Transverse colon (tissue), 4 donors: ENCODE measurements at regions not wholly inside any gene's neighbourhood (a gene's known extent, or its start where the extent isn't known, plus 50 kb on each side); places are given as distances from the start of the nearest gene placed in this dataset.

Experiments used
- DNase-seq: peaks from one replicate; pipeline ENCODE4 v3.0.0-alpha.2; 2019
- H3K27ac ChIP-seq, 4 donors: fragments of 200-600 bp; sonication (generic); 2 replicates each; pipeline ENCODE4 v1.5.1; 2016 to 2018; ENCODE audit warnings: inconsistent platforms in 4 of 4
- H3K27me3 ChIP-seq: fragments of 200-600 bp; sonication (generic); 2 replicates; pipeline ENCODE4 v1.5.1; 2017; ENCODE audit warnings: inconsistent platforms
- H3K36me3 ChIP-seq, 4 donors: fragments of 200-600 bp; sonication (generic); 2 replicates each; pipeline ENCODE4 v1.5.1; 2017 to 2019; ENCODE audit warnings: inconsistent platforms in 4 of 4
- H3K4me1 ChIP-seq, 4 donors: fragments of 200-600 bp; sonication (generic); 2 replicates each; pipeline ENCODE4 v1.5.1; 2017 to 2020; ENCODE audit warnings: inconsistent platforms in 4 of 4
- H3K4me3 ChIP-seq, 4 donors: fragments of 200-600 bp; sonication (generic); 1 replicate in 1 of 4; 2 replicates in 3 of 4; pipeline versions ENCODE4 v1.5.1 to v1.6.1; 2017 to 2019; ENCODE audit warnings: inconsistent platforms in 4 of 4
- H3K9me3 ChIP-seq, 2 donors: fragments of 200-600 bp; sonication (generic); 2 replicates each; pipeline ENCODE4 v1.5.1; 2017 to 2019; ENCODE audit warnings: inconsistent platforms in 2 of 2
- EP300 ChIP-seq: sonication (generic); formaldehyde crosslinking; IDR thresholded peaks from one replicate; pipeline ENCODE4 v1.6.1; 2017; ENCODE audit warnings: antibody characterized with exemption, low read depth
- POLR2A ChIP-seq: fragments of 450-650 bp; IDR thresholded peaks from one replicate; pipeline ENCODE4 v1.6.1; 2016; ENCODE audit warnings: antibody characterized with exemption, mild to moderate bottlenecking, moderate library complexity
- POLR2AphosphoS5 ChIP-seq, 3 donors: sonication (generic); formaldehyde crosslinking; IDR thresholded peaks; one replicate each; pipeline ENCODE4 v1.6.1; 2016; ENCODE audit warnings: antibody characterized with exemption in 3 of 3
- WGBS, 2 donors: methylation state at CpG; one replicate each; pipeline ENCODE4 v1.1.5; 2018; ENCODE audit warnings: low coverage in 1 of 2; 5-methylcytosine and 5-hydroxymethylcytosine counted together
- in situ Hi-C, 4 donors: fragments of 200-750 bp; cut with MboI; loops; one replicate each; pipeline versions ENCODE4 v1.15.0 to v1.15.1; 2017; ENCODE audit warnings: low sequenced_read_pairs in 3 of 4, low pct_ligation_motif_present in 1 of 4, low pct_unique_long_range_greater_than_20kb in 1 of 4
- intact Hi-C: fragments of 100-400 bp; cut with DNase I; formaldehyde crosslinking; loops from one replicate; pipeline ENCODE4 v1.15.1; 2023; ENCODE audit warnings: low total_unique reads
- TF ChIP-seq, protein P1 (sequence below), 5 experiments: fragments of 200-600 bp in 3 of 5; fragments of 450-650 bp in 2 of 5; sonication (generic) in 3 of 5; IDR thresholded peaks; 1 replicate in 2 of 5; 2 replicates in 3 of 5; pipeline ENCODE4 v1.5.1; 2016 to 2017; ENCODE audit warnings: antibody characterized with exemption in 5 of 5, inconsistent platforms in 3 of 5, mild to moderate bottlenecking in 2 of 5, moderate library complexity in 1 of 5

DNA sequence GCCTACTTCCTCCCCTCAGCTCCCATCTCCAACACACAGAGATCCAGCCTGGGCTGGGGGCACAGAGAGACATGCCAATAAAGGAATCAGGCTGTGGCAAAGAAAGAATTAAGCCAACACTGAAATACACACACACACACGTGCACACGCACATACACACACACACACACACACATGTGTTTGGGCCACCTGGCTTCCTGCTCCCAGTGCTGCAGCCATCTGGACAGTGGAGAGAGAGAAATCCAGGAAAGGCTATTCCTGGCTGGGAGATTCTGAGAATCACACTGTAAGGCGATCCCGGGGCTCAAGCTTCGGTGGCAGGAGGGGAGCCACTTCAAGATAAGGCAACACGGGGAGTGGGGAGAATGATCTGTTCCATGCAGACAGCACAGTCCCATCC, 72.4 kb downstream of the NOG start:
- WGBS, 2 donors: 10 to 45% methylated on average over 2 to 6 of the region's 6 CpGs
- no peaks in the 10 kb centered on the region for H3K36me3 ChIP-seq
- intact Hi-C loops (no loop called here), in situ Hi-C loops (no loop called here)
- no peak for DNase-seq
- H3K27ac ChIP-seq: no peak overlapping the region
- no peaks in the 10 kb centered on the region for H3K9me3 ChIP-seq
- H3K4me3 ChIP-seq: no peak overlapping the region
- TF ChIP-seq POLR2A: no peak
- TF ChIP-seq, protein P1, sequence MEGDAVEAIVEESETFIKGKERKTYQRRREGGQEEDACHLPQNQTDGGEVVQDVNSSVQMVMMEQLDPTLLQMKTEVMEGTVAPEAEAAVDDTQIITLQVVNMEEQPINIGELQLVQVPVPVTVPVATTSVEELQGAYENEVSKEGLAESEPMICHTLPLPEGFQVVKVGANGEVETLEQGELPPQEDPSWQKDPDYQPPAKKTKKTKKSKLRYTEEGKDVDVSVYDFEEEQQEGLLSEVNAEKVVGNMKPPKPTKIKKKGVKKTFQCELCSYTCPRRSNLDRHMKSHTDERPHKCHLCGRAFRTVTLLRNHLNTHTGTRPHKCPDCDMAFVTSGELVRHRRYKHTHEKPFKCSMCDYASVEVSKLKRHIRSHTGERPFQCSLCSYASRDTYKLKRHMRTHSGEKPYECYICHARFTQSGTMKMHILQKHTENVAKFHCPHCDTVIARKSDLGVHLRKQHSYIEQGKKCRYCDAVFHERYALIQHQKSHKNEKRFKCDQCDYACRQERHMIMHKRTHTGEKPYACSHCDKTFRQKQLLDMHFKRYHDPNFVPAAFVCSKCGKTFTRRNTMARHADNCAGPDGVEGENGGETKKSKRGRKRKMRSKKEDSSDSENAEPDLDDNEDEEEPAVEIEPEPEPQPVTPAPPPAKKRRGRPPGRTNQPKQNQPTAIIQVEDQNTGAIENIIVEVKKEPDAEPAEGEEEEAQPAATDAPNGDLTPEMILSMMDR (IDR thresholded peaks at IDR 0.05): no peak
- no peak for TF ChIP-seq EP300
- no peak for TF ChIP-seq POLR2AphosphoS5 (IDR thresholded peaks at IDR 0.05)
- H3K4me1 ChIP-seq: no peaks in the 10 kb centered on the region
- no peaks in the 10 kb centered on the region for H3K27me3 ChIP-seq

DNA sequence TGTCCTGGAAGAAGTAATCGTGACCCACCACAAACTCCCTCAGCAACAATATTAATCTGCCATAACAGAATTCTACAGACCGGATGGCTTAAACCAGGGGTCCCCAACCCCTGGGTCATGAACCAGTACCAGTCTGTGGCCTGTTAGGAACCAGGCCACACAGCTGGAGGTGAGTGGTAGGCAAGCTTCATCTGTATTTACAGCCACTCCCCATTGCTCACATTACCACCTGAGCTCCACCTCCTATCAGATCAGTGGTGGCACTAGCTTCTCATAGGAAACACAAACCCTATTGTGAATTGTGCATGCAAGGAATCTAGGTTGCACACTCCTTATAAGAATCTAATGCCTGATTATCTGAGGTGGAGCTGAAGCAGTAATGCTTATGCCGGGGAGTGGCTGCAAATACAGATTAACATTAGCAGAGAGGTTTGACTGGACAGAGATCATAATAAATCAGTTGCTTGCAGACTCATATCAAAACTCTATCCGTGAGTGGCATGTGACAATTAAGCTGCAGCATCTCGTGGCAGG, 74.5 kb downstream of the NOG start:
- TF ChIP-seq POLR2AphosphoS5 (IDR thresholded peaks at IDR 0.05): no peak
- no peak for TF ChIP-seq EP300
- no peak for TF ChIP-seq POLR2A
- TF ChIP-seq, protein P1 (IDR thresholded peaks at IDR 0.05): no peak
- no peak for DNase-seq
- WGBS, 2 donors: 53 to 60% methylated on average over 1 to 5 of the region's 5 CpGs
- Histone ChIP-seq H3K9me3 (no peaks in the 10 kb centered on the region), H3K4me3 (no peak overlapping the region), H3K27ac (no peak overlapping the region), H3K4me1 (no peaks in the 10 kb centered on the region), H3K27me3 (no peaks in the 10 kb centered on the region), H3K36me3 (no peaks in the 10 kb centered on the region)
- intact Hi-C loops: no loop called here
- in situ Hi-C loops: no loop called here

DNA sequence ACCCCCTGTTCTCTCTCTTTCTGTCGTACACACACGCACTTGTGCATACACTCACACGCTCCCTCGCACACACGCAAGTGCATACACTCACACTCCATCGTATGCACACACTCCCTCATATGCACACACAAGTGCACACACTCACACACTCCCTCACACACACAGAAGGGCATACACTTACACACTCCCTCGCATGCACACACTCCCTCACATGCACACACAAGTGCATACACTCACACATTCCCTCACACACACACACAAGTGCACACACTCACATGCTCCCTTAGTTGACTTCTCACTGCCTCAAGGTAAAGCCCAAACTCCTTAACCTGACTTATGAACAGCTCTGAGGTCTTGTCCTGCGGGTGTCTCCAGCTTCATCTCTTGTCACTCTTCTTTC, 78.7 kb downstream of the NOG start:
- in situ Hi-C loops: no loop called here
- Histone ChIP-seq H3K4me3 (no peak overlapping the region), H3K4me1 (no peaks in the 10 kb centered on the region), H3K27ac (no peak overlapping the region), H3K27me3 (peaks cover 11% of the 10 kb centered on the region), H3K9me3 (no peaks in the 10 kb centered on the region), H3K36me3 (no peaks in the 10 kb centered on the region)
- intact Hi-C loops: no loop called here
- TF ChIP-seq, protein P1 (IDR thresholded peaks at IDR 0.05): no peak
- no peak for TF ChIP-seq POLR2AphosphoS5 (IDR thresholded peaks at IDR 0.05)
- TF ChIP-seq EP300: no peak
- no peak for TF ChIP-seq POLR2A
- DNase-seq: no peak
- 85 to 92% methylated on average over 6 to 8 of the region's 8 CpGs for WGBS, 2 donors

DNA sequence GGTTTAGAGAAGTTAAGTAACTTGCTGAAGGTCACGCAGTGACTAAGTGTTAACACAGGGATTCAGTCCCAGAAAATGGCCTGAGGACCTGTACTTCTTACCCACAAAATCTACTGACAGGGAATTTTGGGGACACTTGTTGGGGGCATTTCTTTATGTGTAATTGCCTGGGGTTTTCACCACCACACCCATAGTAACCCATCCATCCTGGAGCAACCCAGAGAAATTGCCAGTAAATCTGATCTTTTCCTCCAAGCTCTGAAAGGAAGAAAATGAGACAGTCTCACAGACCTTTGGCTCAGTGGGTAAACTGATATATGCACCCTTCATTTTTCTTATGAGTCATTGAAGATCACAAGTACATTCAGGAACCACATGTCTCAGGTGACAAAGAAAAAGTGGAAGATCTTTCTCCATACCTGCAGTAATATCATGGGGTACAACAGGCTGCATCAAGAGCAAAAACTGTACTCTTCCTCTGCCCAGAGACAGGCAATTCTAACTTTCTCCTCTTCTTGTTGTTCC, 81.0 kb downstream of the NOG start:
- no peaks in the 10 kb centered on the region for H3K9me3 ChIP-seq
- no peak overlapping the region for H3K4me3 ChIP-seq
- in situ Hi-C loops (no loop called here), intact Hi-C loops (no loop called here)
- WGBS, 2 donors: 100% methylated on average over 1 of the region's 1 CpG
- peaks cover 33% of the 10 kb centered on the region for H3K27me3 ChIP-seq
- peaks cover 0 to 10% (median 9%) of the 10 kb centered on the region in 4 donors for H3K4me1 ChIP-seq
- H3K27ac ChIP-seq: no peak overlapping the region
- no peaks in the 10 kb centered on the region for H3K36me3 ChIP-seq
- no peak for DNase-seq
- TF ChIP-seq EP300: no peak
- TF ChIP-seq, protein P1 (IDR thresholded peaks at IDR 0.05): no peak
- TF ChIP-seq POLR2A: no peak
- TF ChIP-seq POLR2AphosphoS5 (IDR thresholded peaks at IDR 0.05): no peak
